ENCODE measurements at regions not wholly inside any gene's neighbourhood (a gene's known extent, or its start where the extent isn't known, plus 50 kb on each side); places are given as distances from the start of the nearest gene placed in this dataset.
"Not testable (repeated sequence)": the region's sequence is repeated elsewhere in the genome, so short reads cannot be mapped to it uniquely, and the experiment has no call there.

DNA sequence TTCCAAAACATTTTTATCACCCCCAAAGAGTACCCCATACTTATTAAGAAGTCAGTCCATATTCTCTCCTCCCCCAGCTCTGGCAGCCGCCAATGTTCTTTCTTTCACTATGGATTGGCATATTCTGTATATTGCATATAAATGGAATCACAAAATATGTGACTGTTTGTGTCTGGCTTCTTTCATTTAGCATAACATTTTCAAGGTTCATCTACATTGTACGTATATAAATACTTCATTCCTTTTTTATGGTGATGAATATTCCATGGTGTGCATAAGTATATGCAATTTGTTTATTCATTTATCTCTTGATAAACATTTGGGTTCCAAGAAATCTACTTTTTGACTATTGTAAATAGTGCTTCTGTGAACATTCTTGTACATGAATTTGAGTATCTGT is 653.1 kb downstream of the XPNPEP1 start:
- no peak for DNase-seq

DNA sequence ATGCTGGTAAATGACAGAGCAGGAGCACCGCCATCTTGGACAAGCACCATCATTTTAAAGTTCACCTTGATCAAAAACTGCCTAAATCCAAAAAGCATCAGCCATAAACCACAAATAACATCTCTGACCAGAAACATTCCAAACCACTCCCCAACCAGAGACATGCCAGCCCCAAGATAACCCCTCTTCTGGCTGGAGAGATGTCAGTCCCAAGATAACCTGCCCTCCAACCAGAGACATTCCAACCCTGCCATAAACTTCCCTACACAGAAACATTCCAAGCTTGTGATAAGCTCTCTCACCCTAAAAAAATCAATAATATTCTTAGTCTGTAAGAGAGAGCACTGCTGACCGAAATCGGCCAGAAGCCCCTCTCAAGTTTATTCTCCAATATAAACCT is 659.3 kb downstream of the XPNPEP1 start:
- DNase-seq, result no peak

DNA sequence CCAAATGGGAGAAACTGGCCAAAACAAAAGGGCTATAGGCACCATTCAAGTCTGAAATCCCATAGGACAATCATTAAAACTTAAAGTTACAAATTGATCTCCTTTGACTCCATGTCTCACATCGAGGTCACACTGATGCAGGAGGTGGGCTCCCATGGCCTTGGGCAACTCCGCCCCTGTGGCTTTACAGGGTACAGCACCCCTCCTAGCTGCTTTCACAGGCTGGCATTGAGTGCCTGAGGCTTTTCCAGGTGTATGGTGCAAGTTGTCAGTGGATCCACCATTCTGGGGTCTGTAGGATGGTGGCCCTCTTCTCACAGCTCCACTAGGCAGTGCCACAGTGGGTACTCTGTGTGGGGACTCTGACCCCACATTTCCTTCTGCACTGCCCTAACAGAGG is 662.1 kb downstream of the XPNPEP1 start:
- DNase-seq, result no peak

DNA sequence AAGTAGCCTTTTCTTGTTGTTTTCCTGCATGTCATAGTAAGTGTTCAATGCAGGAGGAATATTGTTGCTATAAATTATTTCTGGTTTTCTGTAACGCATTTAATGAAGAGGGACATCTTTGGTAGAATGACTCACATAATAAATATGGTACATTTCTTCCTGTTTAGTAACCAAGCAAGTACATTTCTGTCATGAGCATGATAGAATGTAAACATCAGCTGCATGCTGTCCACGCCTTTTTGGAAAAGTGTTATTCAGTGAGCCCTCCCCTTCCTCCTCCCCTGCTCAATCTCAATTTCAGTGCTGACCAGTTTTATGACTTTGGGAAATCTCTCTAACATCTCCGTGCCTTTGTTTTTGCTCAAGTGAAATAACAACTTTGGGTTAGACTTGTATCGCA is 664.0 kb downstream of the XPNPEP1 start:
- DNase-seq, result no peak

DNA sequence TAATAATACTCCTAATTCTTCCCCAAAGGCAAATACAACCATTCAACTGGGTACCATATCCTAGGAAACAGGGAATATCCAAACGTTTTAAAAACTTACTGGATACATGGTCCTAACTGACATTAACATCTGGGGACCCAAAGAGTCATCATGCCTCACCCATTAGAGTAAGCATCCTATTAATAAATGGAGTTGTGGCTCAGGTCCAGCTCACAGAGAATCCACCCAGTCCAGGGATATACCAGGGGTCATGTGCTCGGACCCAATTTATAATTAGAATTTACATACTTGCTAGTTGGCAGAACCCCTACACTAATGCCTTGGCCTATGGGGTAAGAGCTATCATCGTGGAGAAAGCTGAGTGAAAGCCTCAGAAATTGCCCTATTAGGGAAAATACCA is 670.0 kb downstream of the XPNPEP1 start:
- no peak for DNase-seq

DNA sequence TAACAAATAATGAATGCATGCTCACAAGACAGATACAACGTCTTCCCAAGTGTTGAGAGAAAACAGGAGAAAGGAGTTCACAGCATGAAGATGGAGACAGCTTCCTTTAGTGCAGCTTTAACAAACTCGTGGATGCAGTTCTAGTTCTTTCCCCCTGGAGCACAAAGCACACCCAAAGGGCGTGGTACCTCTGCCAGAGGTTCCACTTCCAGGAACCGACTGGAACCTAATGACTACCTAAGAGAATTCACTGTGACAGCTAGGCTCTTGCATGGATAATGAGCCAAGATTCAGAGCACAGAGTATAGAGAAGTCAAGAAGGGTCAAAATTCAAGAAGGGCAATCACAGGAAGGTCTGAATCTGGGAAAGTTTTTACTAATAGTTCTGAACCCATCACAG is 673.2 kb downstream of the XPNPEP1 start:
- DNase-seq, result no peak

DNA sequence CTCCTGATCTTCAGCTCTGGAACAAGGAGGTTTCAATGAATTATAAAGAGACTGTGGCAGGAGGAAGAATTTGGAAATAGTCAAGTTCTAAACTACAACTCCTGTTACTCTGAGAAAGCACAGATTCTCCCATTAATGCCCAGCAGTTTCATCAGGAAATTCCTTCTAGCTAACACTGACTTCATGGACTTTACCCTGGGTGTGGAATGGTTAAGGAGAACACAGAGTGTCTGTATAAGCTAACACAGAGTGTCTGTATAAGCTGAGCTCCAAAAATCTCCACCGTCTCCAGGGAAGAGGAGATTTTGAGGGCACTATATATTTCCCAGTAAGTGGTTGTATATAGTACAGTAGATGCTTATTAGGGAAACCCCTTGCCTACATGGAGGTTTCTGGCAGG is 675.5 kb downstream of the XPNPEP1 start:
- no peak for DNase-seq

DNA sequence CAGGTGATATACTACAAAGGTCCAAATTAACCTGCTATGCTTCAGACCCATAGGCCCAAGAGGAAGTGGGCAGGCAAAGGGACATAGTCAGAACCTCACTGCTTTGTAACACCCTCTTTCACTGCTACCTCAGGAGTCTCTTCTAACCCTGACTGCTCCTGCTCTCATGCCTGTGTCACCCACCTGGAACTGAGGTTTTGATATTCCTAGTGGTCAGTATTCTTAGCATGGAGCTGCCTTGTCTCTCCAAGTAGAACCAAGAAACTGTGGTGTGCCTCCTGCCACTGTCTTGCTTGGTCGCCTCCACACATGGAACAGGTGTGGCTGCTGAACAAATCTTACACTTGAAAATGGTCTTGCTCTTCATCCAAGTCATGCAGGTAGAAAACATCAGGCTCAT is 677.5 kb downstream of the XPNPEP1 start:
- no peak for DNase-seq

DNA sequence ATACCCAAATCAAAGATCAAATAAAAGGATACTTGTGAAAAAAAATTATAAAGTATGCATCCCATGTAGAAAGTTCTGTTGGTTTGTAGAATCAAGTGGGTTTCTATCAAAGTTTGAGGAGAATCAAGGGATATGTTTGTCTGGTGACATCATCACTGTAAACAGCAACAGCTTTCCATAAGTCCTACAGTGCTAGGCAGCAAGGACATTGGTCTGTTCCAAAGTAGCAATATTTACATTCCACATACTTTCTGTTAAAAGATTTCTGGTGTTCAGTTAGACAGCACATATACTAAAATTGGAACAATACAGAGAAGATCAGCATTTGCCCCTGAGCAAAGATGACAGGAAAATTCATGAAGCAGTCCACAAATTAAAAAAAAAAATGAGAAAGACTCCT is 683.9 kb downstream of the XPNPEP1 start:
- no peak for DNase-seq

DNA sequence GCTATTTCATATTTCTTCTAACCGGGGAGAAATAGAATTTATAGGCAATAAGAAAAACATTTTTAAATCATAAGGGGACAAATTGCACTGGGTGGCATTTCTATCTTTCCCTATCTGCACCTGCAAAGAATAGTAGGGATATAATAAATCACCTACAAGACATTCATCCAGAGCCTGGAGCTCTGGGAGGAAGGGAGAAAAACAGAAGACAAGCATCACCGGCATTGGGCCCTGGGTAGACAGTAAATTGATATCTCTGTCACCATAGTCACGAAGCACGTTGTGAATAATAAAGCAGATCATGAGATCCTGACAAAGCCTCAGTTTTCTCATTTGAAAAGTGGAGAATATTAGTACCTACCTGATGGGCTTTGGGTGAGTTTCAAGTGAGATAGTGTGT is 685.6 kb downstream of the XPNPEP1 start:
- DNase-seq, result no peak

DNA sequence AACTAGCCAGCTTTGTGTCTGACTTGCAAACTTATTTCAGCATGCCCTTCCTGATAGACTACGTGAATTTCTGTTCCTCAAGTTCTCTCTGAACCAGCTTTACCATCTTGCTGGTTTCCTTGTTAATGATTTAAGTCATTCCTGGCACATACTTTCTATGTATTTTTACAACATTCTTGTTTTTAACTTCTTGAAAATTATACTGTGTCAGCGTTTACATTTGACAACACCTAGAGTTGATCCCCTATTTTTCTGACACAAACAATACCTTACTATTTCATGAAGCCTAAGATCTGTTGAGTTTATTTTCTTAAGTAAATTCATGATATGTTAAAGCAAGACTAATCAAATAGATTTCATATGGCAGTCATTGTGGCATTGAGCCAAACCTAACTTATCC is 686.3 kb downstream of the XPNPEP1 start:
- DNase-seq, result no peak

DNA sequence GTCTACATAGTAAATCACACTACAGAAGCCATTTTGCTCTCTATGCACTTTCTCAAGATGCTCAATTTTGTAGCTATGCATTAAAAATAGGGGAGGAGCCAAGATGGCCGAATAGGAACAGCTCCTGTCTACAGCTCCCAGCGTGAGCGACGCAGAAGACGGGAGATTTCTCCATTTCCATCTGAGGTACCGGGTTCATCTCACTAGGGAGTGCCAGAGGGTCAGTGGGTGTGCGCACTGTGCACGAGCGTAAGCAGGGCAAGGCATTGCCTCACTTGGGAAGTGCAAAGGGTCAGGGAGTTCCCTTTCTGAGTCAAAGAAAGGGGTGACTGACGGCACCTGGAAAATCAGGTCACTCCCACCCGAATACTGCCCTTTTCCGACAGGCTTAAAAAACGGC is 699.8 kb downstream of the XPNPEP1 start:
- not testable (repeated sequence) for DNase-seq

DNA sequence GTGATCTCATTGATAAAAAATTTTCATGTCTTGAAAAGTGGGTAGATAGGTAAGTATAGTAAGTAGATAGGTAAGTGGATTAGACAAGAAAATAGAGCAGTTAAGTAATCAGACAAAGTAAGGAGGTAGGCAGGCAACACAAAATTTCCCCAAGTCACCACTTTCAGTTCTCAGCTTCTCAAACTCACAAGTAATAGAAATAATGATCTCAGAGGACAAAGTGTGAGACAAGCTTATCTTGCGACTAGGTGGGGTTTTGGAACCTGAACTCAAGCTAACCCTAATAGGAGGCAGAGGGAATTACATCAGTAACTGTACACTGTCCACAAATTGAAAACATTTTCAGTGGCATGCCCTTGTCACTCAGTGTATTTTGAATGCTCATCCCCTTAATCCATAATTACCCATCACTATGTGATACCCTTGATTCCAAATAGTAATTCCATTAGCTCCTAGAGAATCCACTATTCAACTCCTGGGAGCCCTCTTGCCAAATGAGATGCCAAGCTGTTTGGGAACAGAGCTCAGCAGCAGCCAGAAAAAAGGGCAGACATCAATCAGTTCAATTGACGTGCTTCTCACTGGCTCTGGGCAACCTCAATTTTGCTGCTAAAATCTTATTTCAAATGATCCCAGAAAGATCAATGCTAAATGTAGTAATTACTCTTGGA is 703.2 kb downstream of the XPNPEP1 start:
- no peak for DNase-seq

DNA sequence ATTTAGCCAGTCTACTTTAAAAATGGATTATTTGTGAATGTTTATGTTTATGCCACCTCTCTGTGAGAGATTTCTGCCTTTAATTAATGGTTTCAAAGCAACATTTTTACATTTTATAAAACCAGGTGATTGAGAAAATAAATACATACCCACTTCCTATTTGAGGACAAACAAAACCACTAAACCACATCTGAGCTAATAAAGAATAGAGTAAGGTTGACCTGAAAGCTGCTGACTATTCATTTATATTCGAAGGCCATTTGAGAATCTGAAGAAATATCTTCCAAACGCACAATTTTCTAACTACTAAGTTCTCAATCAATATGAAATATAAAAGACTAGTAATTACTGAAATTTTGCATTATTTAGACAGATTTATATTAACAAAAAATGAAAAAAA is 705.1 kb downstream of the XPNPEP1 start:
- DNase-seq, result no peak

DNA sequence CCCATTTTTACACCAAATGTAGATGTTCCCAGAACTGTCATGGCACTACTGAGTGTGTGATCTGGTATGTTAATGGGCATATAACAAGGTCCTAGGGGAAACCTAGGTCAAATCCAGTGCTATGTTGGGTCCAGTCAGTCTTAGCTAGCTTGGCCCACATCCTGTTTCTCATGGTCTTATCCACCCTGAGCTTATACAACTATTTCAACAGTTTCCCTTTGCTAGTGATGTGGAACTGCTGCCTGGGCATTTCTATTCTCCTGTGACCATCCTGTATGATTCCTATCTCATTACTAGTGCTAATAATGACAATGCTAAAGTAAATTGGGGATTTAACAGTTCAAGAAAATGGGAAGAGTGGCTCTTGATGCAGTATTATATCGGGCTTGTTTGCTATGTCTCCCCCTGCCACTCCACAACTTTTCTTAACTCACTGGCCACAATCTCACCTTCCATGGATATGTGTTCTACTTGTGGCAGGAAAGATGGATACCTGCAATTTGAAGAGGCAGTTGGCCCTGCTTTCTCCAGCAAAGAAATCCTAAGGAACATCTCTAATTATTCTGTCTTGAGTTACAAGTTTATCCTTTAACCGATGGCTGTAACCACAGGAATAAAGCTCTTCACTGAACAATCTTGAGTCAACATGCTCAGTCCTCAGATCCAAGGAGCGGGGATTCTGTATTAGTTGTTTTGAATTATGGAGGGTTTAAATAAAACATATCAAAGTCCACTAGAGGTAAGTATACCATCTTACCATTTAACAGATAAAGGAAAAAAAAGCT is 707.8 kb downstream of the XPNPEP1 start:
- no peak for DNase-seq

DNA sequence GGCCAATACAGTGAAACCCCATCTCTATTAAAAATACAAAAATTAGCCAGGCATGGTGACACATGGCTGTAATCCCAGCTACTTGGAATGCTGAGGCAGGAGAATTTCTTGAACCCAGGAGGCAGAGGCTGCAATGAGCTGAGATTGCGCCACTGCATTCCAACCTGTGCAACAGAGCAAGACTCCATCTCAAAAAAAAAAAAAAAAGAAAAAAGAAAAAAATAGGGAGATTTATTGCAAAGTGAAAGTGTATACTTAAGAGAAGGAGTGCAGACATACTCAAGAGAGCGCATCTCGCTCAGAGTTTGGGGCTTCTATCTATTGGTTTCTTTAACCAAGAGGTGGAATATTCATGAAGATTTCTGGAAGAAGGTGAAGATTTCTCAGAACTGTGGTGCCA is 708.4 kb downstream of the XPNPEP1 start:
- not testable (repeated sequence) for DNase-seq

DNA sequence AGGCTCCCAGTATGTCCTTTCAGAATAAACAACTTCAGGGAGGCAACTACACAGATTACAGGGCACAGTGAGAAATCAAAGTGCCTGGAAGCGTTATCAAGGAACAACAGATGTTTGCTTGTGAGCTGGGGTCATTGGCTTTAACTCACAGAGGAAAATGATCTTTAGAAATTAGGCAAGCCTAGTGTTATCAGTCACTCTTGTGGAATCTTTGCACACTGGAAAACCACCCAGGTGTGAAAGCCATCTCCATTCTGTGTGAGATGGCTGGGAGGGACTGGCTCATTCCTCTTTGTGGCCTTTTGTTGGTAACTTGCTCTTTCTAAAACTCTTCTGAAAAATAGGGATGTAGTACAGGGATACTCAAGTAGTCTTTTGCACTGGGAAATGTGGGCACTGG is 716.0 kb downstream of the XPNPEP1 start:
- DNase-seq, result no peak

DNA sequence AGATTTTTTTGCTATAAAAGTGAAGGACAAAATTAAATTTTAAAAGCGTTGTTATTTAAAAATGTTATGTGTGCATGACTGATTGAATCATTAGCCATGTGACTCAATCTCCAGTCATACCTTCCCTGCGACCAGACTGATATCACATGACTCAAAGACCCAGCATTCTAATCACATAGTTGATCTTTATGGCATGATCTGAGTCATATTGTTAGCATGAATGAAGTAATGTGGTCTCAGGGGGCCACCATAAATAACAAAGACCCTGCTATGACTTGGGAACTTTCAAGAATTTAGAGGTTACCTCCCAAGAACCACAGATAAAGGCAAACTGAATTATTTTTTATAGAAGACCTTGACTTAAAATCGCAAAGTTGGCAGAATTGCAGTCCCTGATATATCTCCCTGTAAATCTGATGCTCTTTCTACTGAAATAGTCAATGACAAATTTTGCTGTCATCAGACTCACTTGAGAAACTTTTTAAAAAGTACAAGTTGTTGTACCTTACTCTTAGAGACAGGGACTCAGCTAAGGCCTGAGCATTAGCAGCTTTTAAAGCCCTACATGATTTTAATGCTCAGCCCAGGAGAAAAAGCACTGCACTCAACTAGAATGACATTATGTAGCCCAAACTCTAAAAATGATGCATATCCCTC is 717.3 kb downstream of the XPNPEP1 start:
- DNase-seq, result peak; percentile 90

DNA sequence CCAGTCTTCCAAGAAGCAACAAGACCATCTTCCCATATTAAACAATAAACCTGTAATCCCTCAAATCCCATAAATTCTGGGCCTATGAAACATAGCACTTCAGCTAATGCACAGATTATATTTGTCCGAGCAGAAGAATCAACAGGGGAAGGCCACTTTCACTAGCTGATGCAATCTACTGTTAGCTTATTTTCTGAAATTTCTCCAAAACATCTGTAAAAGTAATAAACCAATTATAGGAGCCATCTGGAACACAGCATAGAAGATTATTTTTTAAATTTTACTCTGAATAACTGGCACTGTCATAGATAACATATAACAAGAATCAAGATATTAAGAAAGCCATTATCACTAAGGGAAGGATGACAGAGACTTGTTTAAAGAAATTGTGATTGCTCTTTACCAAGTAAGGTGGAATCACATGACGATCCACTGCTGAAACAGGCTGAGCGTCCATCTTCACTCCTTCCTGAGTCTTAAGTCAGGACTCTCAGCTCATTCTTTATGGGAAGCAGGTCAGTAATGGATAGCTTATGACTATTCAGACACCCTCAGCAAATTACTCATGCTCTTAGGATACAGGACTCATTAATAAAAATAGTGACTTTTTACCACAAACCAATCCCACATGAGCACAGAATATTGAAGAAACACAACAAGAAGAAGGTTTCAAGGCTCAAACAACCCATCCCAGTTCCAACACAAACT is 719.5 kb downstream of the XPNPEP1 start:
- DNase-seq, result peak; percentile 10

DNA sequence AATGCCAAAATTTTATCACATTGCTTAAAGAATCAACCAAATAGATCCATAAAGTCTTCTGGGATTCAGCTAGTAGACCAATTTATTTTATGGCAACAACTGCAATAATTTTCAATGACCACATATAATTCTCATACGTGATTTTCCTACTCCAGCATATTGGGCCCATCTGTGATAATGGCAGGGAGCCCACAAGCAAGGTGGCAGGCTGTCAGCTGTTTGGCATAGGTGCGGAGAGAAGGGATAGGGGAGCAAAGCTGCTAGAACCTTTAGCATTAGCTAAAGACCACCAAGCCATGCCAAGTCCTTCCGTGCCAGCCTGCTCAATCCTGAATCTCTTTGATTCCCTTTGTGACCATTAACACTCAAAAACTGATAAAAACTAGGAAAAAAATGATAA is 721.2 kb downstream of the XPNPEP1 start:
- DNase-seq, result no peak

DNA sequence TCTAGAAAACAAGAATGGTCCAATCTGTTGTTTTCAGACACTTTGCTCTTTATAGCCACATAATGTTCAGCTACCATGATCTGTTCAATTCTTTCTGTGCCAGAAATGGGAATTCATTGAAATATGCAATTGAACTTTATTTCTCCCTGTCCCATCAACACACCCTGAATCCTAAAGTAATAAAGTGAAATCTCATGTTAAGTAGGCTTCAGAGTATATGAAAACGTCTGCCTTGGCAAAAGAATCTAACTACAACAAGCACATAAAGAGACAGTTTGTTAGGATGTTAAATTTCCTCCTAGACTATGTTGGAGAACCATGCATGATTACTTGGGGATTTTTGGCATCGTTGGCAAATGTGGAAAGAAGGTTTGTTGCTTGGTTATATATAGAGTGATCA is 722.7 kb downstream of the XPNPEP1 start:
- no peak for DNase-seq

DNA sequence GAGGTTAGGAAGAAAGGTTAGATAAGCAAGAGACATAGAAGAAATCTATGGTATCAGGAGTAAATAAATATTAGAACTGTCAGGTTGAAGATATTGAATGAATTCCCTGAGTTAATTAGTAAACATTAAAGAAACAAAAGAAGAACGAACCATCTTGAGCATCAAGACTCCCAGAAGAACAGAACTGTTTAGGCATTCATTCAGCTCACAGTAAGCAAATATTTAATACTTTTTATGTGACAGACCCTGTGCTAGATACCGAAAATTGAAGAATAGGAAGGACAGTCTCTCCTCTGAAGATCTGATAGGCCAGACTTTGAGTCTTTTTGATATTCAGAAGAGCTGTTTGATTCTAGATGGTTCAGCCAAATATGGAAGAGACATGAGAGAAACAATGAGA is 731.5 kb downstream of the XPNPEP1 start:
- DNase-seq, result no peak

DNA sequence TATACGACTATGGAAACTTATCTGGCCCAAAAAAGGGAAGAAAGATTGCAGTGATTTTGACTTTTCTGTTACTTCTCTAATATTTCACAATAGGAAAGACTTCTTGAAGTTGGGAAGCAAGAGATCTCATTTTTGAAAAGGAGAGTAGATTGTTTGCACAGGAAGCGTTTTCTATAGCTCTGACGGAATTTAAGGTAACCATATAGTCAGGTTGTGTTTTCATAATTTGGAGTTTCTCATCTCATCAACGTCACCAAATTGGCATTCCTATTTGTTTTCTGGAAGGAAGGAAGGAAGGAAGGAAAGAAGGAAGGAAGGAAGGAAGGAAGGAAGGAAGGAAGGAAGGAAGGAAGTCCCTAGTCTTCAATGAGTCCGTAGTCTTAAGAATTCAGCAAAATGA is 732.0 kb downstream of the XPNPEP1 start:
- DNase-seq, result no peak
